HCT116 (cell line): ENCODE measurements at regions not wholly inside any gene's neighbourhood (a gene's known extent, or its start where the extent isn't known, plus 50 kb on each side); places are given as distances from the start of the nearest gene placed in this dataset.

Source experiments
- ATAC-seq: fragments of 200-7000 bp; cut with Tn5 transposase; 2 replicates; pipeline ENCODE4 v1.9.1; 2020; ENCODE audit warnings: mild to moderate bottlenecking, moderate library complexity
- BruUV-seq: library from RNA; stranded (reverse); fragments of 400-500 nt; replicated peaks from 2 replicates; lab custom pipeline; 2021; lab: Mats Ljungman, UMichigan
- CTCF ChIA-PET: fragments of 300-600 bp; sonication (Branson Sonifier 250); formaldehyde crosslinking; loops from one replicate; lab custom pipeline; 2021; ENCODE audit warnings: antibody characterized with exemption; lab: Charles Lee
- POLR2A ChIA-PET: fragments of 300-600, 350-600 bp; sonication (Branson Sonifier 250); formaldehyde crosslinking; loops from one replicate; lab custom pipeline; 2021; ENCODE audit warnings: antibody characterized with exemption; lab: Charles Lee
- RAD21 ChIA-PET, 2 experiments: fragments of 300-600 bp; sonication (Branson Sonifier 250); formaldehyde crosslinking; loops; one replicate each; lab custom pipeline; 2023; ENCODE audit warnings: low total read pairs in 2 of 2; ENCODE audit not compliant: uncharacterized antibody in 2 of 2, unreplicated experiment in 2 of 2, low non-redundant PET in 1 of 2; lab: Charles Lee
- DNase-seq: peaks from one replicate; pipeline ENCODE4 v3.0.0-alpha.2; 2010; ENCODE audit warnings: low read depth, low spot score
- H2AFZ ChIP-seq: fragments of 200-600 bp; shearing (Covaris generic), sonication (generic); 2 replicates; pipeline ENCODE4 v1.6.1; 2017; ENCODE audit warnings: low read depth, mixed run types, mixed read lengths, antibody characterized with exemption, low read length; ENCODE audit not compliant: poor library complexity, severe bottlenecking
- H3K27ac ChIP-seq: 2 replicates; pipeline ENCODE4 v1.5.1; 2012; ENCODE audit warnings: low read depth, low read length
- H3K27me3 ChIP-seq: fragments of 200-600 bp; sonication (generic); 2 replicates; pipeline ENCODE4 v1.6.1; 2016; ENCODE audit warnings: mixed run types, low read length, mixed read lengths; ENCODE audit not compliant: insufficient read depth
- H3K36me3 ChIP-seq, 2 experiments: fragments of 200-500 bp in 1 of 2; fragments of 200-600 bp in 1 of 2; sonication (Bioruptor generic) in 1 of 2; sonication (generic) in 1 of 2; 2 replicates each; pipeline versions ENCODE4 v1.5.1 to v1.6.1; 2014 to 2016; ENCODE audit warnings: low read length in 2 of 2, inconsistent platforms in 1 of 2, mixed read lengths in 1 of 2, mixed run types in 1 of 2; ENCODE audit not compliant: insufficient read depth in 2 of 2, control insufficient read depth in 1 of 2
- H3K4me1 ChIP-seq, 2 experiments: fragments of 200-600 bp in 1 of 2; sonication (generic) in 1 of 2; 2 replicates each; pipeline versions ENCODE4 v1.5.1 to v1.6.1; 2012 to 2017; ENCODE audit warnings: low read length in 2 of 2, inconsistent platforms in 1 of 2, mild to moderate bottlenecking in 1 of 2, mixed read lengths in 1 of 2, mixed run types in 1 of 2, moderate library complexity in 1 of 2; ENCODE audit not compliant: insufficient read depth in 2 of 2, control insufficient read depth in 1 of 2
- H3K4me2 ChIP-seq: fragments of 200-600 bp; sonication (generic); 2 replicates; pipeline ENCODE4 v1.6.1; 2017; ENCODE audit warnings: mixed run types, low read length, mixed read lengths
- H3K4me3 ChIP-seq, 2 experiments: fragments of 200-600 bp in 1 of 2; sonication (generic) in 1 of 2; replicated peaks in 1 of 2; 2 replicates each; pipeline ENCODE4 v1.5.1; 2011 to 2016; ENCODE audit warnings: low read length in 2 of 2, control low read depth in 1 of 2, low read depth in 1 of 2, mild to moderate bottlenecking in 1 of 2, mixed read lengths in 1 of 2, mixed run types in 1 of 2
- H3K79me2 ChIP-seq: fragments of 200-600 bp; sonication (generic); 2 replicates; pipeline ENCODE4 v1.6.1; 2017; ENCODE audit warnings: mild to moderate bottlenecking, mixed run types, low read length, moderate library complexity, mixed read lengths; ENCODE audit not compliant: insufficient read depth
- H3K9ac ChIP-seq: fragments of 200-600 bp; sonication (generic); 2 replicates; pipeline ENCODE4 v1.6.1; 2016; ENCODE audit warnings: low read length, mixed read lengths
- H3K9me2 ChIP-seq: fragments of 200-600 bp; sonication (generic), shearing (Covaris generic); 2 replicates; pipeline ENCODE4 v1.6.1; 2017; ENCODE audit warnings: mixed run types, mild to moderate bottlenecking, moderate library complexity; ENCODE audit not compliant: insufficient read depth
- H3K9me3 ChIP-seq, 2 experiments: fragments of 200-500 bp in 1 of 2; fragments of 200-600 bp in 1 of 2; sonication (Bioruptor generic) in 1 of 2; sonication (generic) in 1 of 2; 2 replicates each; pipeline ENCODE4 v1.6.1; 2014 to 2017; ENCODE audit warnings: low read length in 2 of 2, mixed read lengths in 2 of 2, inconsistent platforms in 1 of 2, low read depth in 1 of 2, mild to moderate bottlenecking in 1 of 2, mixed run types in 1 of 2, moderate library complexity in 1 of 2; ENCODE audit not compliant: control insufficient read depth in 1 of 2, insufficient read depth in 1 of 2
- H4K20me1 ChIP-seq: fragments of 200-600 bp; sonication (generic), shearing (Covaris generic); 2 replicates; pipeline ENCODE4 v1.6.1; 2017; ENCODE audit warnings: mixed run types, mild to moderate bottlenecking, moderate library complexity; ENCODE audit not compliant: insufficient read depth
- CEBPB ChIP-seq: IDR thresholded peaks from 2 replicates; pipeline ENCODE4 v1.6.1; 2012; ENCODE audit warnings: low read depth
- EGR1 ChIP-seq: IDR thresholded peaks from 2 replicates; pipeline ENCODE4 v1.6.1; 2012; ENCODE audit warnings: low read depth
- ELF1 ChIP-seq: IDR thresholded peaks from 2 replicates; pipeline ENCODE4 v1.6.1; 2012; ENCODE audit warnings: low read depth, borderline replicate concordance
- EZH2 ChIP-seq: fragments of 200-600 bp; sonication (generic); IDR thresholded peaks from 2 replicates; pipeline ENCODE4 v1.6.1; 2017; ENCODE audit warnings: antibody characterized with exemption, mixed run types
- EZH2phosphoT487 ChIP-seq: fragments of 200-600 bp; IDR thresholded peaks from 2 replicates; pipeline ENCODE4 v1.6.1; 2018; ENCODE audit warnings: antibody characterized with exemption, borderline replicate concordance
- FOSL1 ChIP-seq: IDR thresholded peaks from 2 replicates; pipeline ENCODE4 v1.6.1; 2012; ENCODE audit warnings: low read depth
- JUND ChIP-seq: IDR thresholded peaks from 2 replicates; pipeline ENCODE4 v1.6.1; 2012
- POLR2A ChIP-seq: IDR thresholded peaks from 2 replicates; pipeline ENCODE4 v1.7.0; 2011; ENCODE audit warnings: borderline replicate concordance; ENCODE audit not compliant: insufficient read depth, insufficient read length; ENCODE audit errors: extremely low read depth
- POLR2AphosphoS5 ChIP-seq: IDR thresholded peaks from 2 replicates; pipeline ENCODE4 v1.6.1; 2011; ENCODE audit warnings: mild to moderate bottlenecking, low read depth, low read length, moderate library complexity
- RAD21 ChIP-seq: IDR thresholded peaks from 2 replicates; pipeline ENCODE4 v1.6.1; 2012; ENCODE audit warnings: low read depth, mild to moderate bottlenecking
- SP1 ChIP-seq: IDR thresholded peaks from 2 replicates; pipeline ENCODE4 v1.6.1; 2012; ENCODE audit warnings: low read depth
- TCF7L2 ChIP-seq: IDR thresholded peaks from 2 replicates; pipeline ENCODE4 v1.7.0; 2011; ENCODE audit warnings: borderline replicate concordance, inconsistent platforms; ENCODE audit not compliant: insufficient read depth, insufficient read length; ENCODE audit errors: extremely low read depth
- YY1 ChIP-seq: IDR thresholded peaks from 2 replicates; pipeline ENCODE4 v1.6.1; 2011; ENCODE audit warnings: low read length, low read depth, moderate library complexity, mild to moderate bottlenecking; ENCODE audit not compliant: insufficient replicate concordance; ENCODE audit errors: extremely low read depth
- ZFX ChIP-seq: fragments of 450-650 bp; IDR thresholded peaks from 2 replicates; pipeline ENCODE4 v1.6.1; 2017
- ZNF274 ChIP-seq: fragments of 200-500 bp; sonication (Bioruptor generic); IDR thresholded peaks from 2 replicates; pipeline ENCODE4 v1.6.1; 2014; ENCODE audit warnings: mild to moderate bottlenecking, low read depth, low read length, inconsistent platforms
- intact Hi-C: fragments of 100-400 bp; cut with micrococcal nuclease; formaldehyde crosslinking; loops from 2 replicates; pipeline ENCODE4 v1.10.0; 2022
- TF ChIP-seq, protein P1 (sequence below): IDR thresholded peaks from 2 replicates; pipeline ENCODE4 v1.6.1; 2012
- TF ChIP-seq, protein P2 (sequence below): IDR thresholded peaks from 2 replicates; pipeline ENCODE4 v1.6.1; 2012

GRCh38 chr9:115262952-115263351, 145.0 kb upstream of the TNC start:
- ATAC-seq (no peak), DNase-seq (no peak)
- no peak overlapping the region for H2AFZ ChIP-seq
- no peak overlapping the region for H3K9ac ChIP-seq
- H3K9me3 ChIP-seq, result no peaks in the 10 kb centered on the region
- H3K36me3 ChIP-seq, result no peaks in the 10 kb centered on the region
- H3K27ac ChIP-seq, result no peak overlapping the region
- no peak overlapping the region for H3K4me2 ChIP-seq
- CTCF ChIA-PET, result no interaction called here
- no peak overlapping the region for H3K4me3 ChIP-seq
- intact Hi-C loops, result no loop called here
- RAD21 ChIA-PET, result no interaction called here
- H3K9me2 ChIP-seq, result no peaks in the 10 kb centered on the region
- BruUV-seq, result no TSS peak
- H3K4me1 ChIP-seq, result no peaks in the 10 kb centered on the region
- no peaks in the 10 kb centered on the region for H4K20me1 ChIP-seq
- H3K79me2 ChIP-seq, result no peaks in the 10 kb centered on the region
- H3K27me3 ChIP-seq, result no peaks in the 10 kb centered on the region; the same call in 1 of the 2 replicates
- TF ChIP-seq POLR2A (no peak), YY1 (no peak), SP1 (no peak), TCF7L2 (no peak), ZNF274 (no peak), CEBPB (no peak), ZFX (no peak), JUND (no peak), POLR2AphosphoS5 (no peak), FOSL1 (no peak), EGR1 (no peak), ELF1 (no peak), RAD21 (no peak), EZH2 (no peak), EZH2phosphoT487 (no peak)
- TF ChIP-seq, protein P1, sequence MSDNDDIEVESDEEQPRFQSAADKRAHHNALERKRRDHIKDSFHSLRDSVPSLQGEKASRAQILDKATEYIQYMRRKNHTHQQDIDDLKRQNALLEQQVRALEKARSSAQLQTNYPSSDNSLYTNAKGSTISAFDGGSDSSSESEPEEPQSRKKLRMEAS, result no peak
- TF ChIP-seq, protein P2, sequence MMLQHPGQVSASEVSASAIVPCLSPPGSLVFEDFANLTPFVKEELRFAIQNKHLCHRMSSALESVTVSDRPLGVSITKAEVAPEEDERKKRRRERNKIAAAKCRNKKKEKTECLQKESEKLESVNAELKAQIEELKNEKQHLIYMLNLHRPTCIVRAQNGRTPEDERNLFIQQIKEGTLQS, result no peak
- POLR2A ChIA-PET, result no interaction called here
